ENCODE measurements at regions not wholly inside any gene's neighbourhood (a gene's known extent, or its start where the extent isn't known, plus 50 kb on each side); places are given as distances from the start of the nearest gene placed in this dataset.

- TF ChIP-seq CTCF (IDR thresholded peaks at IDR 0.05): no peak
- no peak for TF ChIP-seq POLR2A (IDR thresholded peaks at IDR 0.05)
Observed at GRCh38 chr5:107251151-107251550, 419.6 kb downstream of the EFNA5 start.

Data from right lobe of liver (tissue), 4 donors.